NCI-H2107 (cell line): ENCODE measurements at regions not wholly inside any gene's neighbourhood (a gene's known extent, or its start where the extent isn't known, plus 50 kb on each side); places are given as distances from the start of the nearest gene placed in this dataset.
"Not testable (repeated sequence)": the region's sequence is repeated elsewhere in the genome, so short reads cannot be mapped to it uniquely, and the experiment has no call there.

ENCODE experiments used
- DNase-seq: peaks from one replicate; lab custom pipeline; 2025; lab: John Stamatoyannopoulos, UW

DNA sequence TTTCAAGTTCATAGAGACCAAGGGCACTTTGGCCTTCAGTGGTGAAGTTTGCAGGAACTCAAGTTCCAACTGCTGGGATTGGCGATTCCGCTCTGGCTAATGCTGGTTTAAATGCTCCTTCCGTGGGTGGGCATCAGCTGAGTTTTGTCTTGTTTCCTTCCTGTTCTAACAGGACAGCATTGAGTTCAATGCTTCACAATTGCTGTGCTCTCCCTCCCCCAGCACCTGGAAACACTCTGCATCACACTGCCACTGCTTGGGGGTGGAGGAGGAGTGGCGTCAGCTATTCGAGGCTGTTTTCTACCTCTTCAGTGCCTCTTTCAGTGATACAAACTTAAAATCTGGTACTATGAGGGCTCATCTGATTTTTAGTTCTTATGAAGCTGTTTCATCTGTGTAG, 634.9 kb downstream of the FSCB start:
- no peak for DNase-seq

DNA sequence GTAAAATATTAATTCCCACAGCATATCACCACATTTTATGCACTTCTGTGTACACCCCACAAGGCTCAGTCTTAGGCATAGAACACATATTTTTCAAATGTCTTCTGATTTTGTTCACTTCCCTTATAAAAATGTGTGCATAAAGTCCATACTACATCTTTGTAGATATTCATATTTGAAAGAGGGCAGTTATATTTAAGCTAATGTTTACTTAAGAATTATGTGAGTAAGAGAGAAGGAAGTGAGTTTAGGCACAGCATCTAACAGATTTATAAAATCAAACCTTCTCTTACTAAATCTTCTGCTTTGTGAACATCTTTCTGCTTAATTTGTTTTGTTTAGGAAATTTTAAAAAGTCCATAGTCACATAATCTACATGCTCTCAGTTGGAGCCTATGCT, 648.1 kb downstream of the FSCB start:
- DNase-seq, result no peak

DNA sequence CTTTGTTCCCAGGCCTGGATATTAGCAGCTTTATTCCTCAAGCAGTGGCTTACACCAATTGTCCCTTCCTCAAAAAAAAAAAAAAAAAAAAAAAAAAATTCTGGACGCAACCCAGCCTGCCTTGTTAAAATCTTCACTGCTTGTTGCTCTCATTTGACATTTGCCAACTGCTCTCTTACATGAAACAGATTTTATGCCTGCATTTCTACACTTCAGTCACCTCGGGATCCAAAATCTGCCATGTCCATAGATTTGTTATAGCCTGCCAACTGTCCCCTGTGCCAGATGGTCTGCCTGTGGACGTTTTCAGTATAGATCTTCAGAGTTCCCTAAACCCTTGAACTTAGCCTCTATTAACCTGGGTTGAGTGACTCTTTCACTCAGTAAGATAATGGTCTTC, 651.5 kb downstream of the FSCB start:
- DNase-seq, result no peak

- no peak for DNase-seq
Observed at GRCh38 chr14:43853541-43853940, 653.5 kb downstream of the FSCB start.

DNA sequence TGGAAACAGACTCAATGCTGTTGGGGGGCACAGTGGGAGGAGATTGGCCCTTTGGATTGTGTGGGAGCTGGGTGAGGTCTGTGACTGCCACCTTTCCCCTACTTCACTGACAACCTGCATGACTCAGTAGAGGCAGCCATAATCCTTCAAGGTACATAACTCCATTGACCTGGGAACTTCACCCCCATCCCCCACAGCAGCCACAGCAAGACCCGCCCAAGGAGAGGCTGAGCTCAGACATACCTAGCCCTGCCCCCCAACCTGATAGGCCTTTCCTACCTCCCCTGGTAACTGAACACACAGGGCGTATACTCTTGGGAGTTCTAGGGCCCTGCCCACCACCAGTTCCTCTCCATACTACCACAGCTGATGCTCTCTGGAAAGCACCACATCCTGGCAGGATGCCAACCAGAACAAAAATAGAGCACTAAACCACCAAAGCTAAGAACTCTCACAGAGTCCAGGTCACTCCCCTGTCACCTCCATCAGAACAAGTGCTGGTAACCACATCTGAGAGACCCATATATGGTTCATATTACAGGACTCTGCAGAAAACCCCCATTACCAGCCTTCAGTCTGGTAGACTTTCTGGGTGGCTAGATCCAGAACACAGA, 703.9 kb downstream of the FSCB start:
- DNase-seq, result no peak

DNA sequence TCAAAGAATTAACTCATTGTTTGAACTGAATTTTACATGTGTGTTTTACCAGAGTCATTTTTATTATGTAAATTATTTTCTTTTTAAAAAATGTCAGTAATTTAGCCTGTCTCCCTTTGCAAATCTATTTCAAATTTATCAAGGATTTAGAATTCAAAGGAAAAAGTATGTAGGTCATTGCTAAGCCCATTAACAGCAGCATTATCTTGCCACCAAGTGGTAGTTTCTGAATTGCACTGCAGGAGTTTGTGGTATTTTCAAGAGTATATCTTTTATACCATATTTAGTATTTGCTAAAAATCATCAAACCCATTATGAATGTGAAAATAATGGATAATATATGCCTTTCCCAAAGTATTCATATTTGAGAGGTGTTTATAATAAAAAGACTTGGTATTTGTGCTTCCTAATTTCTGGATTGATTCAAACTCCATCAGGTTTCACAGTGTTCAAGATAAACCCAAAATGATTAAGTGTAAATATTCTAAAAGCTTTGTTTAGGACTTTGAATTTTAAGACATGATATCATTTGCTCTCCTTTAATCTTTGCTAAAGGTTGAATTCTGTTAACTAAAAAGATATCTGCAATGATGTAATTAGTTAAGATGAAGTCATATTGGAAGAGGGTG, 711.4 kb downstream of the FSCB start:
- no peak for DNase-seq

GRCh38 chr14:43793579-43793978, 713.5 kb downstream of the FSCB start:
- DNase-seq, result no peak

- DNase-seq, result no peak
Observed at GRCh38 chr14:43792980-43793379, 714.1 kb downstream of the FSCB start.

DNA sequence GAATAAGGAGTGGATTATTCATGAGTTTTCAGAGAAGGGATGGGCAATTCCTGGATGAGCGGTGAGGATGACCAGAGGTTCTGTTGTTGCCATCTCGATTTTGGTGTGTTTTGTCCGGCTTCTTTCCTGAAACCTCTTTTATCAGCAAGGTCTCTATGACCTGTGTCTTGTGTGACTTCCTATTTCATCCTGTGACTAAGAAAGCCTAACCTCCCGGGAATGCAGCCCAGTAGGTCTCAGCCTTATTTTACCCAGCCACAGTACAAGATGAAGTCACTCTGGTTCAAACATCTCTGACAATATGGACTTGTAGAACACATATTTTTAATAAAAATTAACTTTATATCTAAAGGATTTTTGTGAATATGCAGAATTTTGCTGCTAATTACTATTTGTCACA, 716.4 kb downstream of the FSCB start:
- no peak for DNase-seq

GRCh38 chr14:43789458-43789857, 717.6 kb downstream of the FSCB start:
- DNase-seq, result no peak

- DNase-seq, result no peak
Observed at GRCh38 chr14:43786066-43786762, 720.9 kb downstream of the FSCB start.

DNA sequence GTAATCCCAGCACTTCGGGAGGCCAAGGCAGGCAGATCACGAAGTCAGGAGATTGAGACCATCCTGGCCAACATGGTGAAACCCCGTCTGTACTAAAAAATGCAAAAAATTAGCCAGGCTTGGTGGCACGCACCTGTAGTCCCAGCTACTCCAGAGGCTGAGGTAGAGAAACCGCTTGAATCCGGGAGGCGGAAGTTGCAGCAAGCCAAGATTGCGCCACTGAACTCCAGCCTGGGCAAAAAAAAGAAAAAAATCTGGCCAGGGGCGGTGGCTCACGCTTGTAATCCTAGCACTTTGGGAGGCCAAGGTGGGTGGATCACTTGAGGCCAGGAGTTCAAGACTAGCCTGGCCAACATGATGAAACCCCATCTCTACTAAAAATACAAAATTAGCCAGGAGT, 722.7 kb downstream of the FSCB start:
- DNase-seq, result not testable (repeated sequence)

GRCh38 chr14:43778937-43779639, 728.0 kb downstream of the FSCB start:
- DNase-seq, result no peak

GRCh38 chr14:43778570-43778936, 728.5 kb downstream of the FSCB start:
- no peak for DNase-seq

DNA sequence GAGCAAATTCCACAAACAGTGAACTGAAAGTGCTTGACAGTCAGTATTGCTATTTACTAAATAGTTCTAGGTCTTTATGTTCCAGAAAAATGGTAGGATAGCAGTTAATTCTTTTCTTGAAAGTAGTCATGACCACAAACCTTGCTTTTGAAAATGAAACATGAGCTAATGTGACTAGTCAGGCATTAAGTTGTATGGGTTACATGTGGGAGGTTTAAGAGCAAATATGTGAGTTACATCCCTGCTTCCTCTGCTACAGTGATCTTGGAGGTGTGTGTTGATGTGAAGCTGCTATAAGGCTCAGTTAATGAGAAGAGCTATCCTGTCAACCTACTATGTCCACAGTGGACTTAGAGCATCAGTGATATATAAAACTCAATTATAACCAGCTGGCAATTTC, 741.6 kb downstream of the FSCB start:
- DNase-seq, result no peak

- DNase-seq, result no peak
Observed at GRCh38 chr14:43764433-43764832, 742.6 kb downstream of the FSCB start.

DNA sequence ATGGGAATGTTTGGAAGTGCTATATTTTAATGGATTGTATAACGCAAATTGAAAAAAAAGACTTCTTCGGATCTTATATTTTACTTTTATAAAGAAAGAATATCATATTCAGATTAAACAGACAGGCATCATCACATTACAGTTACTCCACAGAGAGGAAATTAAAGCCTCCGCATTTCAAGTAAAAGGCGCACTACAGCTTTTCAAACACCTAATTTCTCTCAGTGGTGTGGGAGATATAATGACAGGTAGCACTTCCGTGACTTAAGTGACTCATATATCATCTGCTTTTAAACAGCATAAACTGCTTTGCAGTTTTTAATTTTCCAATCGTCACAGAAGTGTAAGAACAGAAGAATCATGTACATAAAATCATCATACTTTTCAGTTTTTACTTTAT, 751.4 kb downstream of the FSCB start:
- no peak for DNase-seq

GRCh38 chr14:43754838-43755237, 752.2 kb downstream of the FSCB start:
- DNase-seq, result no peak

- DNase-seq, result no peak
Observed at GRCh38 chr14:43745746-43746145, 761.3 kb downstream of the FSCB start.

- no peak for DNase-seq
Observed at GRCh38 chr14:43735932-43736331, 771.2 kb downstream of the FSCB start.

GRCh38 chr14:43729143-43729542, 777.9 kb downstream of the FSCB start:
- peak; percentile 32 for DNase-seq

DNA sequence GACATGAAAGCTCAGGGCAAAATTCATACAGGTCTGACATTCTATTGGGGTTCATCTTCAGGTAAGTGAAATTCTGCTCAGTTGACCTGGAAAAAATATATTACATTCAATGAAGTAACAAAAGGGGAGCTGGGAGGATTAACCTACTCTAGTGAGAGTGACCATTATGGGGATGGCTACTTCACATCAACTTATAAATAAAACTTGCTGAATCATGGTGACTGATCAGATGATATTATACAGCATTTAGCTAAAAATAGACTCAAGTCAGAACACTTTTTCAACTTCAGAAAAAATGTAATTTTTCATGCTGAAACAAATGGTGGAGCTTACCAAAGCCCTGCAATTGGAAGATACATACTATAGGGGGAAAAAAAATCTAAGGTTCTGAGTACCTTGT, 800.2 kb downstream of the FSCB start:
- DNase-seq, result no peak
